H9 (cell line): ENCODE measurements at regions not wholly inside any gene's neighbourhood (a gene's known extent, or its start where the extent isn't known, plus 50 kb on each side); places are given as distances from the start of the nearest gene placed in this dataset.

Experiments
- DNase-seq: peaks from one replicate; pipeline ENCODE4 v3.0.0-alpha.2; 2017
- H2AFZ ChIP-seq: one replicate; pipeline ENCODE4 v1.6.1; 2013; ENCODE audit warnings: mild to moderate bottlenecking, low read length, control low read depth, moderate library complexity
- H2AK5ac ChIP-seq: 2 replicates; pipeline ENCODE4 v1.6.1; 2013; ENCODE audit warnings: low read length, control low read depth, mixed read lengths; ENCODE audit not compliant: insufficient read length
- H2BK120ac ChIP-seq: one replicate; pipeline ENCODE4 v1.6.1; 2013; ENCODE audit warnings: low read depth, mild to moderate bottlenecking, low read length, control low read depth, inconsistent platforms; ENCODE audit not compliant: poor library complexity, severe bottlenecking
- H2BK12ac ChIP-seq: 2 replicates; pipeline ENCODE4 v1.6.1; 2013; ENCODE audit warnings: low read length, control low read depth, mixed read lengths, low read depth; ENCODE audit not compliant: insufficient read length
- H2BK15ac ChIP-seq: 2 replicates; pipeline ENCODE4 v1.6.1; 2013; ENCODE audit warnings: low read depth, low read length, control low read depth
- H2BK20ac ChIP-seq: one replicate; pipeline ENCODE4 v1.6.1; 2013; ENCODE audit warnings: low read depth, mild to moderate bottlenecking, low read length, control low read depth, inconsistent platforms; ENCODE audit not compliant: poor library complexity, severe bottlenecking
- H2BK5ac ChIP-seq: 2 replicates; pipeline ENCODE4 v1.6.1; 2013; ENCODE audit warnings: low read length, control low read depth, mixed read lengths; ENCODE audit not compliant: insufficient read length
- H3K14ac ChIP-seq: 2 replicates; pipeline ENCODE4 v1.6.1; 2013; ENCODE audit warnings: low read length, control low read depth; ENCODE audit not compliant: insufficient read depth
- H3K18ac ChIP-seq: 2 replicates; pipeline ENCODE4 v1.6.1; 2013; ENCODE audit warnings: low read depth, mild to moderate bottlenecking, mixed read lengths, low read length, control low read depth; ENCODE audit not compliant: insufficient read length
- H3K23ac ChIP-seq: 2 replicates; pipeline ENCODE4 v1.6.1; 2013; ENCODE audit warnings: low read length, control low read depth, mixed read lengths, low read depth; ENCODE audit not compliant: insufficient read length
- H3K23me2 ChIP-seq: 2 replicates; pipeline ENCODE4 v1.6.1; 2013; ENCODE audit warnings: low read depth, mild to moderate bottlenecking, mixed read lengths, low read length, control low read depth; ENCODE audit not compliant: insufficient read length, poor library complexity, severe bottlenecking
- H3K27ac ChIP-seq: 2 replicates; pipeline ENCODE4 v1.5.1; 2013; ENCODE audit warnings: low read length, control low read depth, mixed read lengths, low read depth; ENCODE audit not compliant: insufficient read length
- H3K27me3 ChIP-seq: 2 replicates; pipeline ENCODE4 v1.6.1; 2013; ENCODE audit warnings: low read length, control low read depth, inconsistent platforms; ENCODE audit not compliant: insufficient read depth
- H3K4ac ChIP-seq: 2 replicates; pipeline ENCODE4 v1.6.1; 2013; ENCODE audit warnings: low read depth, mild to moderate bottlenecking, control low read depth, inconsistent platforms, low read length, moderate library complexity
- H3K4me1 ChIP-seq: 2 replicates; pipeline ENCODE4 v1.6.1; 2013; ENCODE audit warnings: low read length, control low read depth, inconsistent platforms; ENCODE audit not compliant: insufficient read depth
- H3K4me2 ChIP-seq: 2 replicates; pipeline ENCODE4 v1.6.1; 2013; ENCODE audit warnings: low read length, control low read depth, mixed read lengths; ENCODE audit not compliant: insufficient read length, insufficient read depth
- H3K56ac ChIP-seq: 2 replicates; pipeline ENCODE4 v1.6.1; 2013; ENCODE audit warnings: low read depth, mild to moderate bottlenecking, mixed read lengths, low read length, control low read depth; ENCODE audit not compliant: insufficient read length
- H3K79me1 ChIP-seq: 2 replicates; pipeline ENCODE4 v1.6.1; 2013; ENCODE audit warnings: low read depth, mild to moderate bottlenecking, moderate library complexity, low read length, control low read depth, inconsistent platforms; ENCODE audit not compliant: insufficient read depth, poor library complexity, severe bottlenecking
- H3K79me2 ChIP-seq: 2 replicates; pipeline ENCODE4 v1.6.1; 2013; ENCODE audit warnings: low read length, control low read depth, inconsistent platforms; ENCODE audit not compliant: insufficient read depth
- H3K9ac ChIP-seq: 2 replicates; pipeline ENCODE4 v1.6.1; 2013; ENCODE audit warnings: low read length, control low read depth, mixed read lengths; ENCODE audit not compliant: insufficient read length; ENCODE audit errors: extremely low read depth
- H3K9me3 ChIP-seq: one replicate; pipeline ENCODE4 v1.6.1; 2013; ENCODE audit warnings: low read depth, low read length, inconsistent platforms; ENCODE audit not compliant: control insufficient read depth
- H3T11ph ChIP-seq: one replicate; pipeline ENCODE4 v1.6.1; 2013; ENCODE audit warnings: mild to moderate bottlenecking, low read length, control low read depth, inconsistent platforms
- H4K20me1 ChIP-seq: one replicate; pipeline ENCODE4 v1.6.1; 2013; ENCODE audit not compliant: control insufficient read depth, insufficient read length, insufficient read depth
- H4K5ac ChIP-seq: 2 replicates; pipeline ENCODE4 v1.6.1; 2013; ENCODE audit warnings: low read depth, mild to moderate bottlenecking, mixed read lengths, low read length, control low read depth; ENCODE audit not compliant: insufficient read length
- H4K8ac ChIP-seq: replicated peaks from 2 replicates; pipeline ENCODE4 v1.6.1; 2013; ENCODE audit warnings: low read length, control low read depth, mixed read lengths, low read depth; ENCODE audit not compliant: insufficient read length
- H4K91ac ChIP-seq: 2 replicates; pipeline ENCODE4 v1.6.1; 2013; ENCODE audit warnings: low read depth, mild to moderate bottlenecking, moderate library complexity, mixed read lengths, low read length, control low read depth; ENCODE audit not compliant: insufficient read length
- H3K27ac Mint-ChIP-seq, 3 experiments: 2 replicates in 2 of 3; 3 replicates in 1 of 3; pipeline ENCODE4 v1.8.0; 2020 to 2021; ENCODE audit warnings: mixed read lengths in 3 of 3, mild to moderate bottlenecking in 1 of 3, moderate library complexity in 1 of 3
- H3K27me3 Mint-ChIP-seq: 2 replicates; pipeline ENCODE4 v1.8.0; 2021; ENCODE audit warnings: low read depth, mild to moderate bottlenecking, moderate library complexity, mixed read lengths
- H3K36me3 Mint-ChIP-seq, 3 experiments: 2 replicates in 2 of 3; 3 replicates in 1 of 3; pipeline ENCODE4 v1.8.0; 2020 to 2021; ENCODE audit warnings: low read depth in 3 of 3, mixed read lengths in 3 of 3; ENCODE audit not compliant: insufficient read depth in 1 of 3
- H3K4me1 Mint-ChIP-seq, 2 experiments: 2 replicates each; pipeline ENCODE4 v1.8.0; 2020; ENCODE audit warnings: mixed read lengths in 2 of 2
- H3K4me3 Mint-ChIP-seq, 2 experiments: 2 replicates in 1 of 2; 3 replicates in 1 of 2; pipeline ENCODE4 v1.8.0; 2020 to 2021; ENCODE audit warnings: mild to moderate bottlenecking in 2 of 2, mixed read lengths in 2 of 2, moderate library complexity in 1 of 2
- H3K9me3 Mint-ChIP-seq, 2 experiments: 2 replicates in 1 of 2; 3 replicates in 1 of 2; pipeline ENCODE4 v1.8.0; 2020; ENCODE audit warnings: mild to moderate bottlenecking in 2 of 2, mixed read lengths in 2 of 2, moderate library complexity in 1 of 2
- CTCF ChIP-seq: fragments of 200-600 bp; sonication (generic); conservative IDR thresholded peaks from 3 replicates; pipeline ENCODE4 v1.8.0; 2021; ENCODE audit warnings: antibody characterized with exemption, mild to moderate bottlenecking
- WGBS: extraction: QIAGEN DNeasy Blood & Tissue Kit; methylation state at CpG from one replicate; pipeline ENCODE4 v1.1.7; 2013; ENCODE audit warnings: missing lambda C conversion rate, low lambda C conversion rate, mixed read lengths; ENCODE audit not compliant: insufficient read length; ENCODE audit errors: extremely low coverage; 5-methylcytosine and 5-hydroxymethylcytosine counted together

- WGBS: no CpG with 5 or more reads among the region's 4 CpGs
- no peak overlapping the region for H2BK5ac ChIP-seq
- H3K4me2 ChIP-seq: no peak overlapping the region
- H2BK120ac ChIP-seq: no peak overlapping the region
- no peaks in the 10 kb centered on the region for H3K4me1 ChIP-seq
- no peaks in the 10 kb centered on the region for H3K9me3 ChIP-seq
- no peak overlapping the region for H3K56ac ChIP-seq
- no peak overlapping the region for H4K5ac ChIP-seq
- Mint-ChIP-seq H3K4me1 (no peaks in the 10 kb centered on the region), H3K9me3 (no peaks in the 10 kb centered on the region), H3K27ac (no peak overlapping the region), H3K36me3 (no peaks in the 10 kb centered on the region), H3K4me3 (no peak overlapping the region), H3K27me3 (no peaks in the 10 kb centered on the region)
- no peak overlapping the region for H2AK5ac ChIP-seq
- no peaks in the 10 kb centered on the region for H3K23me2 ChIP-seq
- no peak for DNase-seq
- H3T11ph ChIP-seq: no peak overlapping the region
- no peak overlapping the region for H2BK20ac ChIP-seq
- H3K9ac ChIP-seq: no peak overlapping the region
- no peak overlapping the region for H4K8ac ChIP-seq
- H2BK15ac ChIP-seq: no peak overlapping the region
- no peak overlapping the region for H4K91ac ChIP-seq
- no peaks in the 10 kb centered on the region for H3K79me2 ChIP-seq
- no peaks in the 10 kb centered on the region for H3K79me1 ChIP-seq
- H2AFZ ChIP-seq: no peak overlapping the region
- no peaks in the 10 kb centered on the region for H3K27me3 ChIP-seq
- H3K18ac ChIP-seq: no peak overlapping the region
- no peak overlapping the region for H3K4ac ChIP-seq
- no peak overlapping the region for H3K14ac ChIP-seq
- no peak for TF ChIP-seq CTCF
- H3K23ac ChIP-seq: no peak overlapping the region
- no peak overlapping the region for H3K27ac ChIP-seq
- H4K20me1 ChIP-seq: no peaks in the 10 kb centered on the region
- H2BK12ac ChIP-seq: no peak overlapping the region
Measured at GRCh38 chr4:175961604-175962003, 104.0 kb upstream of the WDR17 start.
